GM23338 (cell line): ENCODE measurements at regions not wholly inside any gene's neighbourhood (a gene's known extent, or its start where the extent isn't known, plus 50 kb on each side); places are given as distances from the start of the nearest gene placed in this dataset.

ENCODE experiments used
- ATAC-seq: fragments of 200-7000 bp; cut with Tn5 transposase; 3 replicates; pipeline ENCODE4 v1.9.1; 2020
- DNase-seq: peaks from one replicate; pipeline ENCODE4 v3.0.0-alpha.2; 2015; ENCODE audit warnings: low spot score
- H2AFZ ChIP-seq: fragments of 200-600 bp; sonication (generic); 2 replicates; pipeline ENCODE4 v1.8.0; 2016; ENCODE audit warnings: antibody characterized with exemption, mild to moderate bottlenecking, moderate library complexity
- H3F3A ChIP-seq: fragments of 200-600 bp; sonication (generic); replicated peaks from 2 replicates; pipeline ENCODE4 v1.8.0; 2017; ENCODE audit warnings: antibody characterized with exemption, mixed run types, low read depth
- H3K27ac ChIP-seq: fragments of 200-600 bp; sonication (generic); 2 replicates; pipeline ENCODE4 v1.6.1; 2016; ENCODE audit warnings: low read depth
- H3K27me3 ChIP-seq: fragments of 200-600 bp; sonication (generic); 2 replicates; pipeline ENCODE4 v1.8.0; 2016; ENCODE audit warnings: mild to moderate bottlenecking, mixed run types, moderate library complexity; ENCODE audit not compliant: insufficient read depth
- H3K36me3 ChIP-seq: fragments of 200-600 bp; sonication (generic); 2 replicates; pipeline ENCODE4 v1.8.0; 2016; ENCODE audit warnings: mild to moderate bottlenecking; ENCODE audit not compliant: insufficient read depth
- H3K4me1 ChIP-seq: fragments of 200-600 bp; sonication (generic); 2 replicates; pipeline ENCODE4 v1.8.0; 2016; ENCODE audit warnings: mild to moderate bottlenecking, moderate library complexity; ENCODE audit not compliant: insufficient read depth
- H3K4me2 ChIP-seq: fragments of 200-600 bp; sonication (generic); 2 replicates; pipeline ENCODE4 v1.7.1; 2017; ENCODE audit warnings: mixed run types
- H3K4me3 ChIP-seq: fragments of 200-600 bp; sonication (generic); 2 replicates; pipeline ENCODE4 v1.6.1; 2016; ENCODE audit warnings: mixed run types
- H3K79me2 ChIP-seq: fragments of 200-600 bp; sonication (generic); replicated peaks from 2 replicates; pipeline ENCODE4 v1.8.0; 2017; ENCODE audit warnings: mild to moderate bottlenecking; ENCODE audit not compliant: insufficient read depth
- H3K9me2 ChIP-seq: fragments of 200-600 bp; sonication (generic); 2 replicates; pipeline ENCODE4 v1.8.0; 2017; ENCODE audit not compliant: insufficient read depth
- H4K20me1 ChIP-seq: fragments of 200-600 bp; sonication (generic); replicated peaks from 2 replicates; pipeline ENCODE4 v1.8.0; 2017; ENCODE audit warnings: mild to moderate bottlenecking; ENCODE audit not compliant: insufficient read depth
- H3K27ac Mint-ChIP-seq: 2 replicates; pipeline ENCODE4 v1.8.0; 2020; ENCODE audit warnings: inconsistent platforms, mild to moderate bottlenecking, moderate library complexity, mixed read lengths
- H3K27me3 Mint-ChIP-seq: 3 replicates; pipeline ENCODE4 v1.8.0; 2022; ENCODE audit warnings: low read depth, mild to moderate bottlenecking, moderate library complexity, mixed read lengths, inconsistent platforms; ENCODE audit not compliant: insufficient read depth, poor library complexity
- H3K36me3 Mint-ChIP-seq: 3 replicates; pipeline ENCODE4 v1.8.0; 2021; ENCODE audit warnings: low read depth, mild to moderate bottlenecking, inconsistent platforms, moderate library complexity, mixed read lengths
- H3K4me1 Mint-ChIP-seq: 3 replicates; pipeline ENCODE4 v1.8.0; 2020; ENCODE audit warnings: mild to moderate bottlenecking, inconsistent platforms, mixed read lengths
- H3K4me3 Mint-ChIP-seq: 3 replicates; pipeline ENCODE4 v1.8.0; 2021; ENCODE audit warnings: moderate library complexity, mild to moderate bottlenecking, inconsistent platforms, mixed read lengths
- H3K9me3 Mint-ChIP-seq: 3 replicates; pipeline ENCODE4 v1.8.0; 2020; ENCODE audit warnings: moderate library complexity, mild to moderate bottlenecking, inconsistent platforms, mixed read lengths
- EZH2 ChIP-seq: fragments of 200-600 bp; sonication (generic); IDR thresholded peaks from one replicate; pipeline ENCODE4 v1.8.0; 2017; ENCODE audit warnings: antibody characterized with exemption, mild to moderate bottlenecking, low read depth; ENCODE audit not compliant: unreplicated experiment
- JUNB ChIP-seq: IDR thresholded peaks from one replicate; pipeline ENCODE4 v1.6.1; 2016; ENCODE audit warnings: antibody characterized with exemption; ENCODE audit not compliant: unreplicated experiment
- NANOG ChIP-seq: IDR thresholded peaks from 2 replicates; pipeline ENCODE4 v1.6.1; 2016; ENCODE audit warnings: antibody characterized with exemption, borderline replicate concordance
- POLR2AphosphoS5 ChIP-seq: IDR thresholded peaks from 2 replicates; pipeline ENCODE4 v1.6.1; 2016; ENCODE audit warnings: antibody characterized with exemption, low read depth
- ZNF114 ChIP-seq: fragments of 250-450 bp; sonication (Bioruptor Pico); IDR thresholded peaks from 2 replicates; pipeline ENCODE4 v1.5.0; 2020; ENCODE audit warnings: mild to moderate bottlenecking, moderate library complexity
- ZNF331 ChIP-seq: fragments of 250-450 bp; sonication (Bioruptor Pico); IDR thresholded peaks from 2 replicates; pipeline ENCODE4 v1.5.0; 2020; ENCODE audit warnings: low read depth, mild to moderate bottlenecking, moderate library complexity
- TF ChIP-seq, protein P1 (sequence below): IDR thresholded peaks from one replicate; pipeline ENCODE4 v1.6.1; 2018; ENCODE audit warnings: antibody characterized with exemption; ENCODE audit not compliant: unreplicated experiment
- TF ChIP-seq, protein P2 (sequence below), 2 experiments: fragments of 200-600 bp in 1 of 2; sonication (generic) in 1 of 2; conservative IDR thresholded peaks; 2 replicates each; pipeline versions ENCODE4 v1.5.1 to v1.6.1; 2016 to 2017; ENCODE audit warnings: antibody characterized with exemption in 2 of 2, low read depth in 2 of 2, mild to moderate bottlenecking in 2 of 2, moderate library complexity in 1 of 2
- TF ChIP-seq, protein P3 (sequence below): fragments of 250-450 bp; sonication (Bioruptor Pico); IDR thresholded peaks from 2 replicates; pipeline ENCODE4 v1.5.0; 2020; ENCODE audit warnings: mild to moderate bottlenecking, moderate library complexity

DNA sequence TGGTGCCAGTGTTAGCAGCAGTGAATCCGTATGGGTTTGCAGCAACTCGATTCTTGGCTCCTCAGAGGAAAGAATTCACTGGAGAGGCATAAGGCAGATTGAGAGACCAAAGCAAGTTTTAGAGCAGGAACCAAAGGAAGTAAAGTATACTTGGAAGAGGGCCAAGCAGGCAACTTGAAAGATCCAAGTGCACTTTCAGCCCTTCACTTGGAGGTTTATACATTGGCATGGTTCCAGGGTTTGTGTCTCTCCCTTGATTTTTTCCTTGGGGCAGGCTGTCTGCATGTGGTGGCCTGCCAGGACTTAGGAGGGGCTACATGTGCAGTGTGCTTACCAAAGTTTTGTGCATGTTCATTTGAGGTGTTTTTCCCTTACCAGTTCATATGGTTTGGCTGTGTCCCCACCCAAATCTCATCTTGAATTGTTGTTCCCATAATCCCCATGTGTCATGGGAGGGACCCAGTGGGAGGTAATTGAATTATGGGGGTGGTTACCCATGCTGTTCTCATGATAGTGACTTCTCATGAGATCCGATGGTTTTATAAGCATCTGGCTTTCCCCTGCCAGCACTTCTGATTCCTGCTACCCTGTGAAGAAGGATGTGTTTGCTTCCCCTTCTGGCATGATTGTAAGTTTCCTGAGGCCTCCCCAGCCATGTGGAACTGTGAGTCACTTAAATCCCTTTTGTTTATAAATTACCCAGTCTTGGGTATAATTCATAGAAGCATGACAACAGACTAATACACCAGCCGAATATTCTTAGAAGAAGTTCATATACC is 86.2 kb upstream of the TSPAN5 start:
- H3K27me3 Mint-ChIP-seq: peaks cover 4% of the 10 kb centered on the region
- Histone ChIP-seq H3K4me1 (0 out of 2 replicates have a peak, but pooled peaks cover 7% of the 10 kb centered on the region), H2AFZ (no peak overlapping the region), H4K20me1 (no peaks in the 10 kb centered on the region), H3F3A (no peaks in the 10 kb centered on the region), H3K4me3 (no peak overlapping the region), H3K79me2 (no peaks in the 10 kb centered on the region), H3K4me2 (no peak overlapping the region), H3K27ac (no peak overlapping the region), H3K36me3 (no peaks in the 10 kb centered on the region), H3K9me2 (0 out of 2 replicates have a peak, but pooled peaks cover 8% of the 10 kb centered on the region), H3K27me3 (no peaks in the 10 kb centered on the region)
- H3K9me3 Mint-ChIP-seq: no peaks in the 10 kb centered on the region
- H3K4me1 Mint-ChIP-seq: peaks cover 6% of the 10 kb centered on the region
- no peak overlapping the region for H3K27ac Mint-ChIP-seq
- no peaks in the 10 kb centered on the region for H3K36me3 Mint-ChIP-seq
- no peak overlapping the region for H3K4me3 Mint-ChIP-seq
- ATAC-seq (no peak), DNase-seq (no peak)
- TF ChIP-seq, protein P1, sequence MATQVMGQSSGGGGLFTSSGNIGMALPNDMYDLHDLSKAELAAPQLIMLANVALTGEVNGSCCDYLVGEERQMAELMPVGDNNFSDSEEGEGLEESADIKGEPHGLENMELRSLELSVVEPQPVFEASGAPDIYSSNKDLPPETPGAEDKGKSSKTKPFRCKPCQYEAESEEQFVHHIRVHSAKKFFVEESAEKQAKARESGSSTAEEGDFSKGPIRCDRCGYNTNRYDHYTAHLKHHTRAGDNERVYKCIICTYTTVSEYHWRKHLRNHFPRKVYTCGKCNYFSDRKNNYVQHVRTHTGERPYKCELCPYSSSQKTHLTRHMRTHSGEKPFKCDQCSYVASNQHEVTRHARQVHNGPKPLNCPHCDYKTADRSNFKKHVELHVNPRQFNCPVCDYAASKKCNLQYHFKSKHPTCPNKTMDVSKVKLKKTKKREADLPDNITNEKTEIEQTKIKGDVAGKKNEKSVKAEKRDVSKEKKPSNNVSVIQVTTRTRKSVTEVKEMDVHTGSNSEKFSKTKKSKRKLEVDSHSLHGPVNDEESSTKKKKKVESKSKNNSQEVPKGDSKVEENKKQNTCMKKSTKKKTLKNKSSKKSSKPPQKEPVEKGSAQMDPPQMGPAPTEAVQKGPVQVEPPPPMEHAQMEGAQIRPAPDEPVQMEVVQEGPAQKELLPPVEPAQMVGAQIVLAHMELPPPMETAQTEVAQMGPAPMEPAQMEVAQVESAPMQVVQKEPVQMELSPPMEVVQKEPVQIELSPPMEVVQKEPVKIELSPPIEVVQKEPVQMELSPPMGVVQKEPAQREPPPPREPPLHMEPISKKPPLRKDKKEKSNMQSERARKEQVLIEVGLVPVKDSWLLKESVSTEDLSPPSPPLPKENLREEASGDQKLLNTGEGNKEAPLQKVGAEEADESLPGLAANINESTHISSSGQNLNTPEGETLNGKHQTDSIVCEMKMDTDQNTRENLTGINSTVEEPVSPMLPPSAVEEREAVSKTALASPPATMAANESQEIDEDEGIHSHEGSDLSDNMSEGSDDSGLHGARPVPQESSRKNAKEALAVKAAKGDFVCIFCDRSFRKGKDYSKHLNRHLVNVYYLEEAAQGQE: no peak
- TF ChIP-seq, protein P2, sequence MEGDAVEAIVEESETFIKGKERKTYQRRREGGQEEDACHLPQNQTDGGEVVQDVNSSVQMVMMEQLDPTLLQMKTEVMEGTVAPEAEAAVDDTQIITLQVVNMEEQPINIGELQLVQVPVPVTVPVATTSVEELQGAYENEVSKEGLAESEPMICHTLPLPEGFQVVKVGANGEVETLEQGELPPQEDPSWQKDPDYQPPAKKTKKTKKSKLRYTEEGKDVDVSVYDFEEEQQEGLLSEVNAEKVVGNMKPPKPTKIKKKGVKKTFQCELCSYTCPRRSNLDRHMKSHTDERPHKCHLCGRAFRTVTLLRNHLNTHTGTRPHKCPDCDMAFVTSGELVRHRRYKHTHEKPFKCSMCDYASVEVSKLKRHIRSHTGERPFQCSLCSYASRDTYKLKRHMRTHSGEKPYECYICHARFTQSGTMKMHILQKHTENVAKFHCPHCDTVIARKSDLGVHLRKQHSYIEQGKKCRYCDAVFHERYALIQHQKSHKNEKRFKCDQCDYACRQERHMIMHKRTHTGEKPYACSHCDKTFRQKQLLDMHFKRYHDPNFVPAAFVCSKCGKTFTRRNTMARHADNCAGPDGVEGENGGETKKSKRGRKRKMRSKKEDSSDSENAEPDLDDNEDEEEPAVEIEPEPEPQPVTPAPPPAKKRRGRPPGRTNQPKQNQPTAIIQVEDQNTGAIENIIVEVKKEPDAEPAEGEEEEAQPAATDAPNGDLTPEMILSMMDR (conservative IDR thresholded peaks at IDR 0.05; ENCODE audit: low read depth in 2 of 2): no peak
- TF ChIP-seq EZH2: no peak
- TF ChIP-seq JUNB: no peak
- TF ChIP-seq, protein P3, sequence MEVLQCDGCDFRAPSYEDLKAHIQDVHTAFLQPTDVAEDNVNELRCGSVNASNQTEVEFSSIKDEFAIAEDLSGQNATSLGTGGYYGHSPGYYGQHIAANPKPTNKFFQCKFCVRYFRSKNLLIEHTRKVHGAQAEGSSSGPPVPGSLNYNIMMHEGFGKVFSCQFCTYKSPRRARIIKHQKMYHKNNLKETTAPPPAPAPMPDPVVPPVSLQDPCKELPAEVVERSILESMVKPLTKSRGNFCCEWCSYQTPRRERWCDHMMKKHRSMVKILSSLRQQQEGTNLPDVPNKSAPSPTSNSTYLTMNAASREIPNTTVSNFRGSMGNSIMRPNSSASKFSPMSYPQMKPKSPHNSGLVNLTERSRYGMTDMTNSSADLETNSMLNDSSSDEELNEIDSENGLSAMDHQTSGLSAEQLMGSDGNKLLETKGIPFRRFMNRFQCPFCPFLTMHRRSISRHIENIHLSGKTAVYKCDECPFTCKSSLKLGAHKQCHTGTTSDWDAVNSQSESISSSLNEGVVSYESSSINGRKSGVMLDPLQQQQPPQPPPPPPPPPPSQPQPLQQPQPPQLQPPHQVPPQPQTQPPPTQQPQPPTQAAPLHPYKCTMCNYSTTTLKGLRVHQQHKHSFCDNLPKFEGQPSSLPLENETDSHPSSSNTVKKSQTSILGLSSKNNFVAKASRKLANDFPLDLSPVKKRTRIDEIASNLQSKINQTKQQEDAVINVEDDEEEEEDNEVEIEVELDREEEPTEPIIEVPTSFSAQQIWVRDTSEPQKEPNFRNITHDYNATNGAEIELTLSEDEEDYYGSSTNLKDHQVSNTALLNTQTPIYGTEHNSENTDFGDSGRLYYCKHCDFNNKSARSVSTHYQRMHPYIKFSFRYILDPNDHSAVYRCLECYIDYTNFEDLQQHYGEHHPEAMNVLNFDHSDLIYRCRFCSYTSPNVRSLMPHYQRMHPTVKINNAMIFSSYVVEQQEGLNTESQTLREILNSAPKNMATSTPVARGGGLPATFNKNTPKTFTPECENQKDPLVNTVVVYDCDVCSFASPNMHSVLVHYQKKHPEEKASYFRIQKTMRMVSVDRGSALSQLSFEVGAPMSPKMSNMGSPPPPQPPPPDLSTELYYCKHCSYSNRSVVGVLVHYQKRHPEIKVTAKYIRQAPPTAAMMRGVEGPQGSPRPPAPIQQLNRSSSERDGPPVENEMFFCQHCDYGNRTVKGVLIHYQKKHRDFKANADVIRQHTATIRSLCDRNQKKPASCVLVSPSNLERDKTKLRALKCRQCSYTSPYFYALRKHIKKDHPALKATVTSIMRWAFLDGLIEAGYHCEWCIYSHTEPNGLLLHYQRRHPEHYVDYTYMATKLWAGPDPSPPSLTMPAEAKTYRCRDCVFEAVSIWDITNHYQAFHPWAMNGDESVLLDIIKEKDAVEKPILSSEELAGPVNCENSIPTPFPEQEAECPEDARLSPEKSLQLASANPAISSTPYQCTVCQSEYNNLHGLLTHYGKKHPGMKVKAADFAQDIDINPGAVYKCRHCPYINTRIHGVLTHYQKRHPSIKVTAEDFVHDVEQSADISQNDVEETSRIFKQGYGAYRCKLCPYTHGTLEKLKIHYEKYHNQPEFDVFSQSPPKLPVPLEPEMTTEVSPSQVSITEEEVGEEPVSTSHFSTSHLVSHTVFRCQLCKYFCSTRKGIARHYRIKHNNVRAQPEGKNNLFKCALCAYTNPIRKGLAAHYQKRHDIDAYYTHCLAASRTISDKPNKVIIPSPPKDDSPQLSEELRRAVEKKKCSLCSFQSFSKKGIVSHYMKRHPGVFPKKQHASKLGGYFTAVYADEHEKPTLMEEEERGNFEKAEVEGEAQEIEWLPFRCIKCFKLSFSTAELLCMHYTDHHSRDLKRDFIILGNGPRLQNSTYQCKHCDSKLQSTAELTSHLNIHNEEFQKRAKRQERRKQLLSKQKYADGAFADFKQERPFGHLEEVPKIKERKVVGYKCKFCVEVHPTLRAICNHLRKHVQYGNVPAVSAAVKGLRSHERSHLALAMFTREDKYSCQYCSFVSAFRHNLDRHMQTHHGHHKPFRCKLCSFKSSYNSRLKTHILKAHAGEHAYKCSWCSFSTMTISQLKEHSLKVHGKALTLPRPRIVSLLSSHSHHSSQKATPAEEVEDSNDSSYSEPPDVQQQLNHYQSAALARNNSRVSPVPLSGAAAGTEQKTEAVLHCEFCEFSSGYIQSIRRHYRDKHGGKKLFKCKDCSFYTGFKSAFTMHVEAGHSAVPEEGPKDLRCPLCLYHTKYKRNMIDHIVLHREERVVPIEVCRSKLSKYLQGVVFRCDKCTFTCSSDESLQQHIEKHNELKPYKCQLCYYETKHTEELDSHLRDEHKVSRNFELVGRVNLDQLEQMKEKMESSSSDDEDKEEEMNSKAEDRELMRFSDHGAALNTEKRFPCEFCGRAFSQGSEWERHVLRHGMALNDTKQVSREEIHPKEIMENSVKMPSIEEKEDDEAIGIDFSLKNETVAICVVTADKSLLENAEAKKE: no peak
- TF ChIP-seq ZNF331 (CRISPR knock-in tag): no peak
- TF ChIP-seq POLR2AphosphoS5: no peak
- no peak for TF ChIP-seq ZNF114 (CRISPR knock-in tag)
- no peak for TF ChIP-seq NANOG
